Uterus (tissue), 3 donors: ENCODE measurements at regions not wholly inside any gene's neighbourhood (a gene's known extent, or its start where the extent isn't known, plus 50 kb on each side); places are given as distances from the start of the nearest gene placed in this dataset.

Experiments
- DNase-seq, 2 donors: peaks; one replicate each; pipeline ENCODE4 v3.0.0-alpha.2; 2019 to 2020
- H3K27ac ChIP-seq, 2 donors: fragments of 200-600 bp; sonication (generic); 1 replicate in 1 of 2; 2 replicates in 1 of 2; pipeline ENCODE4 v1.5.1; 2016 to 2018
- H3K27me3 ChIP-seq, 2 donors: fragments of 200-600 bp; sonication (generic); one replicate each; pipeline ENCODE4 v1.5.1; 2018 to 2019; ENCODE audit warnings: control low read depth in 1 of 2
- H3K36me3 ChIP-seq, 2 donors: fragments of 200-600 bp; sonication (generic); one replicate each; pipeline ENCODE4 v1.5.1; 2019; ENCODE audit warnings: control low read depth in 1 of 2
- H3K4me1 ChIP-seq, 2 donors: fragments of 200-600 bp; sonication (generic); one replicate each; pipeline ENCODE4 v1.5.1; 2018 to 2019; ENCODE audit warnings: control low read depth in 1 of 2
- H3K4me3 ChIP-seq, 2 donors: fragments of 200-600 bp; sonication (generic); 1 replicate in 1 of 2; 2 replicates in 1 of 2; pipeline ENCODE4 v1.5.1; 2018 to 2019; ENCODE audit warnings: mild to moderate bottlenecking in 1 of 2
- H3K9me3 ChIP-seq, 2 donors: fragments of 200-600 bp; sonication (generic); one replicate each; pipeline ENCODE4 v1.5.1; 2019; ENCODE audit warnings: control low read depth in 1 of 2
- CTCF ChIP-seq, 4 experiments: fragments of 200-600 bp in 2 of 4; fragments of 450-650 bp in 2 of 4; sonication (generic) in 2 of 4; IDR thresholded peaks; one replicate each; pipeline ENCODE4 v1.5.1; 2016 to 2019; ENCODE audit warnings: antibody characterized with exemption in 4 of 4, mild to moderate bottlenecking in 2 of 4, moderate library complexity in 1 of 4
- POLR2A ChIP-seq, 2 donors: fragments of 450-650 bp; IDR thresholded peaks; one replicate each; pipeline ENCODE4 v1.6.1; 2016; ENCODE audit warnings: antibody characterized with exemption in 2 of 2, mild to moderate bottlenecking in 1 of 2, moderate library complexity in 1 of 2
- intact Hi-C: fragments of 100-400 bp; cut with DNase I; formaldehyde crosslinking; loops from one replicate; pipeline ENCODE4 v1.15.1; 2023; ENCODE audit warnings: low total_unique reads
- donor health status: DM: yes; HTN: yes; CAD: no.

DNA sequence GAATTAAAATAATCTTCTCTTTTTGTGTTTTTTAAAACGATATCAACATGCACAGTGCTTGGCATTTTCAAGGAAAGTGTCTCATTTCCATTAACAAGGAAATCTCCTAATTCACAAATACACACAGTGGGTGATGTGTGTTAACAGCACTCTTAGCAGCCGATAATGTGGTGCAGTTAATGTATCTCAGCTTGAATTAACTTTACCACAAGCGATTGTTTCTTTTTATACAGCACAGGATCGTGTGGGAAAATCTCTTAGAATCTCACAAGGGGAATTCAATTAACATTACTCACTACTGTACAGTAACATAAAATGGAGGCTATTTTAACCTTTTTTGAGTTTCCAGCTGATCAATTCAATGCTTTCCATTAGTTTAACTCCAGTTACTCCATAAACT lies 1841.9 kb downstream of the STIM2 start:
- H3K36me3 ChIP-seq = no peaks in the 10 kb centered on the region
- intact Hi-C loops = no loop called here

GRCh38 chr4:28709891-28710290 lies 1849.2 kb downstream of the STIM2 start:
- intact Hi-C loops = no loop called here
- Histone ChIP-seq H3K9me3 (no peaks in the 10 kb centered on the region), H3K27me3 (no peaks in the 10 kb centered on the region), H3K4me3 (no peak overlapping the region), H3K36me3 (no peaks in the 10 kb centered on the region), H3K27ac (no peak overlapping the region), H3K4me1 (no peaks in the 10 kb centered on the region)
- no peak for DNase-seq
- no peak for TF ChIP-seq CTCF (IDR thresholded peaks at IDR 0.05)
- TF ChIP-seq POLR2A (IDR thresholded peaks at IDR 0.05) = no peak

More for the DNA sequence above, 1841.9 kb downstream of the STIM2 start:
- H3K4me3 ChIP-seq = no peak overlapping the region
- no peak for DNase-seq
- H3K27ac ChIP-seq = no peak overlapping the region
- TF ChIP-seq CTCF (IDR thresholded peaks at IDR 0.05) (no peak), POLR2A (IDR thresholded peaks at IDR 0.05) (no peak)
- no peaks in the 10 kb centered on the region for H3K9me3 ChIP-seq
- no peaks in the 10 kb centered on the region for H3K27me3 ChIP-seq
- no peaks in the 10 kb centered on the region for H3K4me1 ChIP-seq

GRCh38 chr4:28723371-28723770 lies 1862.7 kb downstream of the STIM2 start:
- TF ChIP-seq CTCF (IDR thresholded peaks at IDR 0.05) (no peak), POLR2A (IDR thresholded peaks at IDR 0.05) (no peak)
- H3K9me3 ChIP-seq = no peaks in the 10 kb centered on the region
- DNase-seq = no peak
- H3K36me3 ChIP-seq = no peaks in the 10 kb centered on the region
- no peak overlapping the region for H3K4me3 ChIP-seq
- H3K27me3 ChIP-seq = no peaks in the 10 kb centered on the region
- intact Hi-C loops = no loop called here
- no peaks in the 10 kb centered on the region for H3K4me1 ChIP-seq
- no peak overlapping the region for H3K27ac ChIP-seq

DNA sequence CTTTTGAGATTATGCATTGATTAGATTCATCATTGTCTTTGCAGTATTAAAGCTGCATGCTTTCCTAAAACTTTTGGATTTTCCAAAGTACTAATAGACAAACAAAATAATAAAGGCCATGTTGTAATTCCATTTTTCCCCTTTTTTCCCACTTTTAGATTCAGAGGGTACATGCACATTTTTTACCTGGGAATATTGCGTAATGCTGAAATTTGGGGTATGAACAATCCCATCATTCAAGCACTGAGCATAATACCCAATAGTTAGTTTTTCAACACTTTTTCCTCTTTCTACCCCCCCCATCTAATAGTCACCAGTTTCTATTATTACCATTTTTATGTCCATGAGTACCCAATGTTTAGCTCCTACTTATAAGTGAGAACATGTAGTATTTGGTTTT lies 1863.6 kb downstream of the STIM2 start:
- H3K4me3 ChIP-seq = no peak overlapping the region
- no peak for DNase-seq
- intact Hi-C loops = no loop called here
- H3K36me3 ChIP-seq = no peaks in the 10 kb centered on the region
- no peaks in the 10 kb centered on the region for H3K27me3 ChIP-seq
- no peaks in the 10 kb centered on the region for H3K4me1 ChIP-seq
- no peak for TF ChIP-seq POLR2A (IDR thresholded peaks at IDR 0.05)
- no peak for TF ChIP-seq CTCF (IDR thresholded peaks at IDR 0.05)
- no peak overlapping the region for H3K27ac ChIP-seq
- H3K9me3 ChIP-seq = no peaks in the 10 kb centered on the region

GRCh38 chr4:28730304-28730703 lies 1869.7 kb downstream of the STIM2 start:
- Histone ChIP-seq H3K36me3 (no peaks in the 10 kb centered on the region), H3K4me1 (no peaks in the 10 kb centered on the region), H3K4me3 (no peak overlapping the region), H3K27me3 (no peaks in the 10 kb centered on the region), H3K27ac (no peak overlapping the region), H3K9me3 (no peaks in the 10 kb centered on the region)
- intact Hi-C loops = no loop called here
- no peak for DNase-seq
- TF ChIP-seq POLR2A (IDR thresholded peaks at IDR 0.05) (no peak), CTCF (IDR thresholded peaks at IDR 0.05) (no peak)
